ENCODE measurements at regions not wholly inside any gene's neighbourhood (a gene's known extent, or its start where the extent isn't known, plus 50 kb on each side); places are given as distances from the start of the nearest gene placed in this dataset.

DNA sequence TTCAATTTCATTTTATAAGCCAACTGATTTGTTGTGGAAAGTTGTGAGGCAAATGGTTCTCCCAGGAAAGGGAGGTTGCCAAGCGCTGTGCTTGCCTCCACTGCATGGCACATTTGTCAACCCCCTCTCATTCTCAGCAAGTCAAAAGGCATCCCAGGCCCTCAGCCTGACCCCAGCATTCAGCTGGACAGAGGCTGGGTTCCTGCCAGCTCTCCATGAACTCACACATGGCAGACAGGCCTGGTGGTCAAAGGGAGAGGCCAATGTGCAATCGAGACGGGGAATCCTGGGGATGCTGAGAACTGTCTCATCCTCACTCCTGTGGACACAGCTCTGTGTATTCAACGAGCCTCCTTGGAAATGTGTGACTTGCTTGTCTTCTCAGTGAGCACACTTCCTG is 106.0 kb upstream of the CDH4 start:
- TF ChIP-seq, protein P1, sequence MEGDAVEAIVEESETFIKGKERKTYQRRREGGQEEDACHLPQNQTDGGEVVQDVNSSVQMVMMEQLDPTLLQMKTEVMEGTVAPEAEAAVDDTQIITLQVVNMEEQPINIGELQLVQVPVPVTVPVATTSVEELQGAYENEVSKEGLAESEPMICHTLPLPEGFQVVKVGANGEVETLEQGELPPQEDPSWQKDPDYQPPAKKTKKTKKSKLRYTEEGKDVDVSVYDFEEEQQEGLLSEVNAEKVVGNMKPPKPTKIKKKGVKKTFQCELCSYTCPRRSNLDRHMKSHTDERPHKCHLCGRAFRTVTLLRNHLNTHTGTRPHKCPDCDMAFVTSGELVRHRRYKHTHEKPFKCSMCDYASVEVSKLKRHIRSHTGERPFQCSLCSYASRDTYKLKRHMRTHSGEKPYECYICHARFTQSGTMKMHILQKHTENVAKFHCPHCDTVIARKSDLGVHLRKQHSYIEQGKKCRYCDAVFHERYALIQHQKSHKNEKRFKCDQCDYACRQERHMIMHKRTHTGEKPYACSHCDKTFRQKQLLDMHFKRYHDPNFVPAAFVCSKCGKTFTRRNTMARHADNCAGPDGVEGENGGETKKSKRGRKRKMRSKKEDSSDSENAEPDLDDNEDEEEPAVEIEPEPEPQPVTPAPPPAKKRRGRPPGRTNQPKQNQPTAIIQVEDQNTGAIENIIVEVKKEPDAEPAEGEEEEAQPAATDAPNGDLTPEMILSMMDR (IDR thresholded peaks at IDR 0.05), result no peak
- no peak for DNase-seq (ENCODE audit: extremely low spot score, unreplicated experiment)
- Mint-ChIP-seq H3K4me3 (ENCODE audit: unreplicated experiment) (no peak overlapping the region), H3K4me1 (ENCODE audit: unreplicated experiment) (no peaks in the 10 kb centered on the region), H3K9me3 (ENCODE audit: unreplicated experiment) (no peaks in the 10 kb centered on the region), H3K36me3 (ENCODE audit: unreplicated experiment) (no peaks in the 10 kb centered on the region), H3K27me3 (ENCODE audit: unreplicated experiment) (peaks cover 29% of the 10 kb centered on the region), H3K27ac (ENCODE audit: unreplicated experiment) (no peak overlapping the region)

DNA sequence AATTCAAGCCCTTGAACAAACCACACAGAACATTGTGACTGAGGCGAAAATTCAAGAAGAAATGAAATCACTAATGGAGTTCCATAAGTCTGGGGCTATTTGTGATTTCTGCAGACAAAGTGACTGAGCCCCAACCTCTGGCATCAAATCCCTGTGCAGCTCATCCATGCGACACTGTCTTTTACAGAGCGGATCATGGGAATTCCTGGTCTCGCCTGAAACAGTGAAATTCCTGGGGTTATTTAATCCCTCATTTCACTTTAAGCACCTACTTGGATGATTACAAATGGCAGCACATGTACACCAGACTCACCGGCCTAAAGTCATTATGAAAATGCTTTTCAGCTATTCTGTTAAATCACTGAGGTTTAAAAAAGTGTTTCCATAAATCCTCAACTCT is 102.4 kb upstream of the CDH4 start:
- H3K36me3 Mint-ChIP-seq (ENCODE audit: unreplicated experiment), result no peaks in the 10 kb centered on the region
- H3K4me3 Mint-ChIP-seq (ENCODE audit: unreplicated experiment), result no peak overlapping the region
- TF ChIP-seq, protein P1 (IDR thresholded peaks at IDR 0.05), result no peak
- peaks cover 14% of the 10 kb centered on the region for H3K27me3 Mint-ChIP-seq (ENCODE audit: unreplicated experiment)
- no peaks in the 10 kb centered on the region for H3K4me1 Mint-ChIP-seq (ENCODE audit: unreplicated experiment)
- no peaks in the 10 kb centered on the region for H3K9me3 Mint-ChIP-seq (ENCODE audit: unreplicated experiment)
- no peak for DNase-seq (ENCODE audit: extremely low spot score, unreplicated experiment)
- no peak overlapping the region for H3K27ac Mint-ChIP-seq (ENCODE audit: unreplicated experiment)

DNA sequence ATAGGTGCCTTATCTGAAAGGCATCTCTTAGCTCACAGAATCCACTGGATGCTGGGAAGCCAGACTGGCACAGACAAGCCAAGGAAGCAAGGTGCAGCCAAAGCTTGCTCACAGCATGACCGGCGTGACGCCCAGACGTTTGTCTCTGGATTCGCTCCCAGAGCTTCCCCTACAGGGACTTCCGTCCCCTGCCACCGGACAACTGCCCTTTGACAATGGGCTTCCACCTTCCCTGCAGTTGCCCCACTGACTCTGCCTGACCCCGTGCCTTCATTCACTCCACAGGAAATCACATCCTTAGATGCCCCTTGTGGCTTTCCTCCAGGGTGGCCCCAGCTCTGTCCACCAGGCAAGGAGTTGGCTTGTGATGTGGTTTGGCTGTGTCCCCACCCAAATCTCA is 94.8 kb upstream of the CDH4 start:
- H3K4me3 Mint-ChIP-seq (ENCODE audit: unreplicated experiment), result no peak overlapping the region
- no peak overlapping the region for H3K27ac Mint-ChIP-seq (ENCODE audit: unreplicated experiment)
- TF ChIP-seq, protein P1 (IDR thresholded peaks at IDR 0.05), result no peak
- DNase-seq (ENCODE audit: extremely low spot score, unreplicated experiment), result no peak
- H3K9me3 Mint-ChIP-seq (ENCODE audit: unreplicated experiment), result no peaks in the 10 kb centered on the region
- no peaks in the 10 kb centered on the region for H3K4me1 Mint-ChIP-seq (ENCODE audit: unreplicated experiment)
- H3K27me3 Mint-ChIP-seq (ENCODE audit: unreplicated experiment), result peaks cover 2% of the 10 kb centered on the region
- no peaks in the 10 kb centered on the region for H3K36me3 Mint-ChIP-seq (ENCODE audit: unreplicated experiment)

DNA sequence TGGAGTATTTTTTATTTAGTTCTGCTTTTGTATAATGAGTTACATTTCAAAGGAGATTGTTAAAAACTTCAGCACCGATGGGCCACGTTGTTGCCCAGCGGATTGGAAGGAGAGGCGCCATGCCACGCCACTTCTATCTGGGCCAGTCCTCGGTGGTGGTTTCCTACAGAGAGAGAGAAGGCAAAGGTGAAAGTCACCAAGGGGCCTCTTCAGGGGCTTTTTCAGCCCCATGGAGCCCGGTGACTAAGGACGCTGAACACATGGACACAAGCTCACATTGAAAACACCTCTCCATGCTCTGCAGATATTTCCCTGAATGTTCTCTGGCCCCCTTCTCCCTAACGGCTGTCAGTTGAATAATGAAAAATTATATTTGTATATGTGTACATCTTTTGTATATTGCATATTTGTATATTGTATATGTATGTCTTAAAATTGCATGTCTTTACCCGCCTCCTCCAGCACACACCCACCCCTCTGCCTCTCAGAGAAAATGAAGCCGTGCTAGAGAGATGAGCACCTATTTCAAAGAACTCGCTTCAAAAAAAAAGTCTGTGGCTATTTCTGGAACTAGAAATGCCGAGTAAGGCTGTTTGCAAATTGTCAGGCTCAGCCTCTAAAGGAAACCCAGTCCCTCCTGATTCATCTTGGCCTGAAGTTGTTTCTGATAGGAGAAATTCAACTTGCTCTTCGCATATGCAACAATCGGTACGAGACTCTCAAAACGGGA is 91.9 kb upstream of the CDH4 start:
- TF ChIP-seq, protein P1 (IDR thresholded peaks at IDR 0.05), result no peak
- DNase-seq (ENCODE audit: extremely low spot score, unreplicated experiment), result no peak
- Mint-ChIP-seq H3K36me3 (ENCODE audit: unreplicated experiment) (no peaks in the 10 kb centered on the region), H3K4me3 (ENCODE audit: unreplicated experiment) (no peak overlapping the region), H3K27ac (ENCODE audit: unreplicated experiment) (no peak overlapping the region), H3K27me3 (ENCODE audit: unreplicated experiment) (no peaks in the 10 kb centered on the region), H3K9me3 (ENCODE audit: unreplicated experiment) (no peaks in the 10 kb centered on the region), H3K4me1 (ENCODE audit: unreplicated experiment) (no peaks in the 10 kb centered on the region)

DNA sequence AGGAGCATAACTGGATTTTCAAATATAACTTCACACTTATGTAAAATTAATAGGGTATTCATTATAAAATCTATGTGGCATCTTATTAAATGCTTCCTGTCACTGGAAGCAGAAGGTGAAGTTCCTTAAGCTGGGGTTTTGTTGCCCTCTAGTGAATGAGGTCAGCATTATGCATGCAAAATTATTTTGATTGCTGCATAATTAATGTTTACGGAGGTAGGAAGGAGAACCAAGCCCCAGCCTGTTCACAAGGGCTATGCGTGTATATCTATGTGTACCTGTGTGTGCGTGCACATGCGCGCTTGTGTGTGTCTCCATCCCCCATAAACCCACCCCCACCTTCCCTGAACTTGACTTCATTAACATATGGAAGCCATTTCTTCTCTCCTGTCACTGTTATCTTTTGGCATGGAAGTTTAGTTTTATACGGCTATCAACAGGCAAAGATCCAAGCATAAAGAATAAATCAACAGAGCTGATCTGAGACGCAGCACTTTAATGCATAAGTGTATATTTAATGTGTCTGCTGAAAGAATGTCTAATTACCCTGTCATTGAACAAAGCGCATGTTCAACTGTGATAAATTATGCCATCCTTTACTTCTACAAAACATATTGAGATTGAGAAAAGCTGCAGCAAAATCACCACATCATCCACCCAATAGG is 90.2 kb upstream of the CDH4 start:
- H3K4me3 Mint-ChIP-seq (ENCODE audit: unreplicated experiment), result no peak overlapping the region
- TF ChIP-seq, protein P1 (IDR thresholded peaks at IDR 0.05), result no peak
- H3K27ac Mint-ChIP-seq (ENCODE audit: unreplicated experiment), result no peak overlapping the region
- H3K4me1 Mint-ChIP-seq (ENCODE audit: unreplicated experiment), result peaks cover 6% of the 10 kb centered on the region
- H3K27me3 Mint-ChIP-seq (ENCODE audit: unreplicated experiment), result no peaks in the 10 kb centered on the region
- no peaks in the 10 kb centered on the region for H3K9me3 Mint-ChIP-seq (ENCODE audit: unreplicated experiment)
- no peak for DNase-seq (ENCODE audit: extremely low spot score, unreplicated experiment)
- H3K36me3 Mint-ChIP-seq (ENCODE audit: unreplicated experiment), result no peaks in the 10 kb centered on the region
